HCT116 (cell line): ENCODE measurements at regions not wholly inside any gene's neighbourhood (a gene's known extent, or its start where the extent isn't known, plus 50 kb on each side); places are given as distances from the start of the nearest gene placed in this dataset.

ENCODE experiments used
- ATAC-seq: fragments of 200-7000 bp; cut with Tn5 transposase; 2 replicates; pipeline ENCODE4 v1.9.1; 2020; ENCODE audit warnings: mild to moderate bottlenecking, moderate library complexity
- BruUV-seq: library from RNA; stranded (reverse); fragments of 400-500 nt; replicated peaks from 2 replicates; lab custom pipeline; 2021; lab: Mats Ljungman, UMichigan
- CTCF ChIA-PET: fragments of 300-600 bp; sonication (Branson Sonifier 250); formaldehyde crosslinking; loops from one replicate; lab custom pipeline; 2021; ENCODE audit warnings: antibody characterized with exemption; lab: Charles Lee
- POLR2A ChIA-PET: fragments of 300-600, 350-600 bp; sonication (Branson Sonifier 250); formaldehyde crosslinking; loops from one replicate; lab custom pipeline; 2021; ENCODE audit warnings: antibody characterized with exemption; lab: Charles Lee
- RAD21 ChIA-PET, 2 experiments: fragments of 300-600 bp; sonication (Branson Sonifier 250); formaldehyde crosslinking; loops; one replicate each; lab custom pipeline; 2023; ENCODE audit warnings: low total read pairs in 2 of 2; ENCODE audit not compliant: uncharacterized antibody in 2 of 2, unreplicated experiment in 2 of 2, low non-redundant PET in 1 of 2; lab: Charles Lee
- DNase-seq: peaks from one replicate; pipeline ENCODE4 v3.0.0-alpha.2; 2010; ENCODE audit warnings: low read depth, low spot score
- H2AFZ ChIP-seq: fragments of 200-600 bp; shearing (Covaris generic), sonication (generic); 2 replicates; pipeline ENCODE4 v1.6.1; 2017; ENCODE audit warnings: low read depth, mixed run types, mixed read lengths, antibody characterized with exemption, low read length; ENCODE audit not compliant: poor library complexity, severe bottlenecking
- H3K27ac ChIP-seq: 2 replicates; pipeline ENCODE4 v1.5.1; 2012; ENCODE audit warnings: low read depth, low read length
- H3K27me3 ChIP-seq: fragments of 200-600 bp; sonication (generic); 2 replicates; pipeline ENCODE4 v1.6.1; 2016; ENCODE audit warnings: mixed run types, low read length, mixed read lengths; ENCODE audit not compliant: insufficient read depth
- H3K36me3 ChIP-seq, 2 experiments: fragments of 200-500 bp in 1 of 2; fragments of 200-600 bp in 1 of 2; sonication (Bioruptor generic) in 1 of 2; sonication (generic) in 1 of 2; 2 replicates each; pipeline versions ENCODE4 v1.5.1 to v1.6.1; 2014 to 2016; ENCODE audit warnings: low read length in 2 of 2, inconsistent platforms in 1 of 2, mixed read lengths in 1 of 2, mixed run types in 1 of 2; ENCODE audit not compliant: insufficient read depth in 2 of 2, control insufficient read depth in 1 of 2
- H3K4me1 ChIP-seq, 2 experiments: fragments of 200-600 bp in 1 of 2; sonication (generic) in 1 of 2; 2 replicates each; pipeline versions ENCODE4 v1.5.1 to v1.6.1; 2012 to 2017; ENCODE audit warnings: low read length in 2 of 2, inconsistent platforms in 1 of 2, mild to moderate bottlenecking in 1 of 2, mixed read lengths in 1 of 2, mixed run types in 1 of 2, moderate library complexity in 1 of 2; ENCODE audit not compliant: insufficient read depth in 2 of 2, control insufficient read depth in 1 of 2
- H3K4me2 ChIP-seq: fragments of 200-600 bp; sonication (generic); 2 replicates; pipeline ENCODE4 v1.6.1; 2017; ENCODE audit warnings: mixed run types, low read length, mixed read lengths
- H3K4me3 ChIP-seq, 2 experiments: fragments of 200-600 bp in 1 of 2; sonication (generic) in 1 of 2; replicated peaks in 1 of 2; 2 replicates each; pipeline ENCODE4 v1.5.1; 2011 to 2016; ENCODE audit warnings: low read length in 2 of 2, control low read depth in 1 of 2, low read depth in 1 of 2, mild to moderate bottlenecking in 1 of 2, mixed read lengths in 1 of 2, mixed run types in 1 of 2
- H3K79me2 ChIP-seq: fragments of 200-600 bp; sonication (generic); 2 replicates; pipeline ENCODE4 v1.6.1; 2017; ENCODE audit warnings: mild to moderate bottlenecking, mixed run types, low read length, moderate library complexity, mixed read lengths; ENCODE audit not compliant: insufficient read depth
- H3K9ac ChIP-seq: fragments of 200-600 bp; sonication (generic); 2 replicates; pipeline ENCODE4 v1.6.1; 2016; ENCODE audit warnings: low read length, mixed read lengths
- H3K9me2 ChIP-seq: fragments of 200-600 bp; sonication (generic), shearing (Covaris generic); 2 replicates; pipeline ENCODE4 v1.6.1; 2017; ENCODE audit warnings: mixed run types, mild to moderate bottlenecking, moderate library complexity; ENCODE audit not compliant: insufficient read depth
- H3K9me3 ChIP-seq, 2 experiments: fragments of 200-500 bp in 1 of 2; fragments of 200-600 bp in 1 of 2; sonication (Bioruptor generic) in 1 of 2; sonication (generic) in 1 of 2; 2 replicates each; pipeline ENCODE4 v1.6.1; 2014 to 2017; ENCODE audit warnings: low read length in 2 of 2, mixed read lengths in 2 of 2, inconsistent platforms in 1 of 2, low read depth in 1 of 2, mild to moderate bottlenecking in 1 of 2, mixed run types in 1 of 2, moderate library complexity in 1 of 2; ENCODE audit not compliant: control insufficient read depth in 1 of 2, insufficient read depth in 1 of 2
- H4K20me1 ChIP-seq: fragments of 200-600 bp; sonication (generic), shearing (Covaris generic); 2 replicates; pipeline ENCODE4 v1.6.1; 2017; ENCODE audit warnings: mixed run types, mild to moderate bottlenecking, moderate library complexity; ENCODE audit not compliant: insufficient read depth
- EGR1 ChIP-seq: IDR thresholded peaks from 2 replicates; pipeline ENCODE4 v1.6.1; 2012; ENCODE audit warnings: low read depth
- ELF1 ChIP-seq: IDR thresholded peaks from 2 replicates; pipeline ENCODE4 v1.6.1; 2012; ENCODE audit warnings: low read depth, borderline replicate concordance
- EZH2 ChIP-seq: fragments of 200-600 bp; sonication (generic); IDR thresholded peaks from 2 replicates; pipeline ENCODE4 v1.6.1; 2017; ENCODE audit warnings: antibody characterized with exemption, mixed run types
- EZH2phosphoT487 ChIP-seq: fragments of 200-600 bp; IDR thresholded peaks from 2 replicates; pipeline ENCODE4 v1.6.1; 2018; ENCODE audit warnings: antibody characterized with exemption, borderline replicate concordance
- FOSL1 ChIP-seq: IDR thresholded peaks from 2 replicates; pipeline ENCODE4 v1.6.1; 2012; ENCODE audit warnings: low read depth
- JUND ChIP-seq: IDR thresholded peaks from 2 replicates; pipeline ENCODE4 v1.6.1; 2012
- POLR2A ChIP-seq: IDR thresholded peaks from 2 replicates; pipeline ENCODE4 v1.7.0; 2011; ENCODE audit warnings: borderline replicate concordance; ENCODE audit not compliant: insufficient read depth, insufficient read length; ENCODE audit errors: extremely low read depth
- POLR2AphosphoS5 ChIP-seq: IDR thresholded peaks from 2 replicates; pipeline ENCODE4 v1.6.1; 2011; ENCODE audit warnings: mild to moderate bottlenecking, low read depth, low read length, moderate library complexity
- SIN3A ChIP-seq: IDR thresholded peaks from 2 replicates; pipeline ENCODE4 v1.6.1; 2012; ENCODE audit warnings: low read depth
- SRF ChIP-seq: IDR thresholded peaks from 2 replicates; pipeline ENCODE4 v1.6.1; 2012; ENCODE audit warnings: low read depth
- TCF7L2 ChIP-seq: IDR thresholded peaks from 2 replicates; pipeline ENCODE4 v1.7.0; 2011; ENCODE audit warnings: borderline replicate concordance, inconsistent platforms; ENCODE audit not compliant: insufficient read depth, insufficient read length; ENCODE audit errors: extremely low read depth
- ZFX ChIP-seq: fragments of 450-650 bp; IDR thresholded peaks from 2 replicates; pipeline ENCODE4 v1.6.1; 2017
- ZNF274 ChIP-seq: fragments of 200-500 bp; sonication (Bioruptor generic); IDR thresholded peaks from 2 replicates; pipeline ENCODE4 v1.6.1; 2014; ENCODE audit warnings: mild to moderate bottlenecking, low read depth, low read length, inconsistent platforms
- intact Hi-C: fragments of 100-400 bp; cut with micrococcal nuclease; formaldehyde crosslinking; loops from 2 replicates; pipeline ENCODE4 v1.10.0; 2022
- TF ChIP-seq, protein P1 (sequence below): IDR thresholded peaks from 2 replicates; pipeline ENCODE4 v1.6.1; 2012; ENCODE audit warnings: low read depth
- TF ChIP-seq, protein P2 (sequence below), 3 experiments: fragments of 200-600 bp in 1 of 3; sonication (generic) in 1 of 3; IDR thresholded peaks in 2 of 3; conservative IDR thresholded peaks in 1 of 3; 2 replicates each; pipeline ENCODE4 v1.5.1; 2012 to 2017; ENCODE audit warnings: low read depth in 2 of 3, low read length in 2 of 3, antibody characterized with exemption in 1 of 3, borderline replicate concordance in 1 of 3, control low read depth in 1 of 3, mild to moderate bottlenecking in 1 of 3, mixed read lengths in 1 of 3, mixed run types in 1 of 3, moderate library complexity in 1 of 3; ENCODE audit not compliant: insufficient read depth in 1 of 3

- Histone ChIP-seq H3K9me3 (no peaks in the 10 kb centered on the region), H3K4me3 (no peak overlapping the region), H4K20me1 (no peaks in the 10 kb centered on the region), H3K9ac (no peak overlapping the region), H3K27ac (no peak overlapping the region), H3K79me2 (no peaks in the 10 kb centered on the region), H3K4me1 (no peaks in the 10 kb centered on the region), H3K9me2 (no peaks in the 10 kb centered on the region), H2AFZ (no peak overlapping the region), H3K36me3 (no peaks in the 10 kb centered on the region), H3K4me2 (no peak overlapping the region)
- CTCF ChIA-PET: no interaction called here
- no TSS peak for BruUV-seq
- RAD21 ChIA-PET: no interaction called here
- POLR2A ChIA-PET: no interaction called here
- intact Hi-C loops: no loop called here
- DNase-seq (no peak), ATAC-seq (no peak)
- TF ChIP-seq ZFX (no peak), EZH2phosphoT487 (no peak), SRF (no peak), SIN3A (no peak), ELF1 (no peak), FOSL1 (no peak), EGR1 (no peak), TCF7L2 (no peak), EZH2 (no peak), JUND (no peak), POLR2AphosphoS5 (no peak), ZNF274 (no peak), POLR2A (no peak)
- TF ChIP-seq, protein P1, sequence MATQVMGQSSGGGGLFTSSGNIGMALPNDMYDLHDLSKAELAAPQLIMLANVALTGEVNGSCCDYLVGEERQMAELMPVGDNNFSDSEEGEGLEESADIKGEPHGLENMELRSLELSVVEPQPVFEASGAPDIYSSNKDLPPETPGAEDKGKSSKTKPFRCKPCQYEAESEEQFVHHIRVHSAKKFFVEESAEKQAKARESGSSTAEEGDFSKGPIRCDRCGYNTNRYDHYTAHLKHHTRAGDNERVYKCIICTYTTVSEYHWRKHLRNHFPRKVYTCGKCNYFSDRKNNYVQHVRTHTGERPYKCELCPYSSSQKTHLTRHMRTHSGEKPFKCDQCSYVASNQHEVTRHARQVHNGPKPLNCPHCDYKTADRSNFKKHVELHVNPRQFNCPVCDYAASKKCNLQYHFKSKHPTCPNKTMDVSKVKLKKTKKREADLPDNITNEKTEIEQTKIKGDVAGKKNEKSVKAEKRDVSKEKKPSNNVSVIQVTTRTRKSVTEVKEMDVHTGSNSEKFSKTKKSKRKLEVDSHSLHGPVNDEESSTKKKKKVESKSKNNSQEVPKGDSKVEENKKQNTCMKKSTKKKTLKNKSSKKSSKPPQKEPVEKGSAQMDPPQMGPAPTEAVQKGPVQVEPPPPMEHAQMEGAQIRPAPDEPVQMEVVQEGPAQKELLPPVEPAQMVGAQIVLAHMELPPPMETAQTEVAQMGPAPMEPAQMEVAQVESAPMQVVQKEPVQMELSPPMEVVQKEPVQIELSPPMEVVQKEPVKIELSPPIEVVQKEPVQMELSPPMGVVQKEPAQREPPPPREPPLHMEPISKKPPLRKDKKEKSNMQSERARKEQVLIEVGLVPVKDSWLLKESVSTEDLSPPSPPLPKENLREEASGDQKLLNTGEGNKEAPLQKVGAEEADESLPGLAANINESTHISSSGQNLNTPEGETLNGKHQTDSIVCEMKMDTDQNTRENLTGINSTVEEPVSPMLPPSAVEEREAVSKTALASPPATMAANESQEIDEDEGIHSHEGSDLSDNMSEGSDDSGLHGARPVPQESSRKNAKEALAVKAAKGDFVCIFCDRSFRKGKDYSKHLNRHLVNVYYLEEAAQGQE: no peak
- TF ChIP-seq, protein P2, sequence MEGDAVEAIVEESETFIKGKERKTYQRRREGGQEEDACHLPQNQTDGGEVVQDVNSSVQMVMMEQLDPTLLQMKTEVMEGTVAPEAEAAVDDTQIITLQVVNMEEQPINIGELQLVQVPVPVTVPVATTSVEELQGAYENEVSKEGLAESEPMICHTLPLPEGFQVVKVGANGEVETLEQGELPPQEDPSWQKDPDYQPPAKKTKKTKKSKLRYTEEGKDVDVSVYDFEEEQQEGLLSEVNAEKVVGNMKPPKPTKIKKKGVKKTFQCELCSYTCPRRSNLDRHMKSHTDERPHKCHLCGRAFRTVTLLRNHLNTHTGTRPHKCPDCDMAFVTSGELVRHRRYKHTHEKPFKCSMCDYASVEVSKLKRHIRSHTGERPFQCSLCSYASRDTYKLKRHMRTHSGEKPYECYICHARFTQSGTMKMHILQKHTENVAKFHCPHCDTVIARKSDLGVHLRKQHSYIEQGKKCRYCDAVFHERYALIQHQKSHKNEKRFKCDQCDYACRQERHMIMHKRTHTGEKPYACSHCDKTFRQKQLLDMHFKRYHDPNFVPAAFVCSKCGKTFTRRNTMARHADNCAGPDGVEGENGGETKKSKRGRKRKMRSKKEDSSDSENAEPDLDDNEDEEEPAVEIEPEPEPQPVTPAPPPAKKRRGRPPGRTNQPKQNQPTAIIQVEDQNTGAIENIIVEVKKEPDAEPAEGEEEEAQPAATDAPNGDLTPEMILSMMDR (IDR thresholded peaks at IDR 0.05 in 2 of 3, conservative IDR thresholded peaks at IDR 0.05 in 1 of 3; ENCODE audit: borderline replicate concordance in 1 of 3, insufficient read depth in 1 of 3, low read depth in 2 of 3, low read length in 2 of 3): no peak
- TF ChIP-seq, all 23 proteins: peak for 0
- peaks cover 6% of the 10 kb centered on the region for H3K27me3 ChIP-seq
Measured at GRCh38 chr3:67106874-67107273, 108.8 kb downstream of the KBTBD8 start.
